Lower leg skin (tissue), 3 donors: ENCODE measurements at regions not wholly inside any gene's neighbourhood (a gene's known extent, or its start where the extent isn't known, plus 50 kb on each side); places are given as distances from the start of the nearest gene placed in this dataset.

Experiments used
- CTCF ChIP-seq, 3 donors: fragments of 450-650 bp; IDR thresholded peaks; one replicate each; pipeline ENCODE4 v1.5.1; 2016; ENCODE audit warnings: antibody characterized with exemption in 3 of 3, mild to moderate bottlenecking in 3 of 3, moderate library complexity in 2 of 3
- POLR2A ChIP-seq, 2 donors: fragments of 450-650 bp; IDR thresholded peaks; one replicate each; pipeline ENCODE4 v1.6.1; 2016 to 2017; ENCODE audit warnings: antibody characterized with exemption in 2 of 2, mild to moderate bottlenecking in 1 of 2, moderate library complexity in 1 of 2

- TF ChIP-seq CTCF (IDR thresholded peaks at IDR 0.05) (no peak), POLR2A (IDR thresholded peaks at IDR 0.05) (no peak)
These were observed 295.4 kb downstream of the ZEB2 start for GRCh38 chr2:144224472-144224871.
